ENCODE measurements at regions not wholly inside any gene's neighbourhood (a gene's known extent, or its start where the extent isn't known, plus 50 kb on each side); places are given as distances from the start of the nearest gene placed in this dataset.

- DNase-seq (ENCODE audit: low read depth) = no peak
These were observed 321.6 kb upstream of the TENM4 start for GRCh38 chr11:79762279-79762921.

- DNase-seq (ENCODE audit: low read depth) = no peak
These were observed 317.5 kb upstream of the TENM4 start for GRCh38 chr11:79758325-79758724.

- no peak for DNase-seq (ENCODE audit: low read depth)
These were observed 306.6 kb upstream of the TENM4 start for GRCh38 chr11:79747406-79747805.

- no peak for DNase-seq (ENCODE audit: low read depth)
These were observed 304.1 kb upstream of the TENM4 start for GRCh38 chr11:79744941-79745340.

- DNase-seq (ENCODE audit: low read depth) = no peak
These were observed 301.3 kb upstream of the TENM4 start for GRCh38 chr11:79742176-79742575.

- DNase-seq (ENCODE audit: low read depth) = no peak
These were observed 298.8 kb upstream of the TENM4 start for GRCh38 chr11:79739591-79739990.

- DNase-seq (ENCODE audit: low read depth) = no peak
These were observed 286.4 kb upstream of the TENM4 start for GRCh38 chr11:79727221-79727620.

- no peak for DNase-seq (ENCODE audit: low read depth)
These were observed 279.3 kb upstream of the TENM4 start for GRCh38 chr11:79720115-79720514.

- no peak for DNase-seq (ENCODE audit: low read depth)
These were observed 267.6 kb upstream of the TENM4 start for GRCh38 chr11:79708319-79708932.

- DNase-seq (ENCODE audit: low read depth) = no peak
These were observed 264.8 kb upstream of the TENM4 start for GRCh38 chr11:79705648-79706047.

GRCh38 chr11:79702303-79702702 lies 261.5 kb upstream of the TENM4 start:
- no peak for DNase-seq (ENCODE audit: low read depth)

GRCh38 chr11:79699246-79699645 lies 258.4 kb upstream of the TENM4 start:
- DNase-seq (ENCODE audit: low read depth) = no peak

GRCh38 chr11:79697905-79698304 lies 257.1 kb upstream of the TENM4 start:
- DNase-seq (ENCODE audit: low read depth) = no peak

- DNase-seq (ENCODE audit: low read depth) = no peak
These were observed 253.5 kb upstream of the TENM4 start for GRCh38 chr11:79694368-79694767.

GRCh38 chr11:79691445-79691844 lies 250.6 kb upstream of the TENM4 start:
- DNase-seq (ENCODE audit: low read depth) = no peak

- no peak for DNase-seq (ENCODE audit: low read depth)
These were observed 246.0 kb upstream of the TENM4 start for GRCh38 chr11:79686703-79687419.

GRCh38 chr11:79683930-79684329 lies 243.1 kb upstream of the TENM4 start:
- DNase-seq (ENCODE audit: low read depth) = no peak

- no peak for DNase-seq (ENCODE audit: low read depth)
These were observed 238.1 kb upstream of the TENM4 start for GRCh38 chr11:79678780-79679452.

- no peak for DNase-seq (ENCODE audit: low read depth)
These were observed 235.6 kb upstream of the TENM4 start for GRCh38 chr11:79676396-79676795.

GRCh38 chr11:79675081-79675480 lies 234.3 kb upstream of the TENM4 start:
- no peak for DNase-seq (ENCODE audit: low read depth)

- DNase-seq (ENCODE audit: low read depth) = no peak
These were observed 232.0 kb upstream of the TENM4 start for GRCh38 chr11:79672786-79673185.

GRCh38 chr11:79671401-79671800 lies 230.6 kb upstream of the TENM4 start:
- no peak for DNase-seq (ENCODE audit: low read depth)

- DNase-seq (ENCODE audit: low read depth) = no peak
These were observed 230.1 kb upstream of the TENM4 start for GRCh38 chr11:79670882-79671281.
